Mucosa of descending colon (tissue), 3 donors: ENCODE measurements at regions not wholly inside any gene's neighbourhood (a gene's known extent, or its start where the extent isn't known, plus 50 kb on each side); places are given as distances from the start of the nearest gene placed in this dataset.
A peak's percentile ranks its signal among the peaks of the same experiment; 100 is the strongest.

Experiments
- ATAC-seq: fragments of 200-7000 bp; cut with Tn5 transposase; one replicate; pipeline ENCODE4 v1.9.1; 2020; ENCODE audit warnings: mild to moderate bottlenecking, moderate library complexity
- DNase-seq, 3 donors: peaks; one replicate each; pipeline ENCODE4 v3.0.0-alpha.2; 2020
- H3K36me3 ChIP-seq: fragments of 200-600 bp; one replicate; pipeline ENCODE4 v1.8.0; 2021; ENCODE audit warnings: low read depth, mild to moderate bottlenecking
- H3K4me1 ChIP-seq: fragments of 200-600 bp; one replicate; pipeline ENCODE4 v1.8.0; 2021; ENCODE audit warnings: low read depth, mild to moderate bottlenecking
- H3K4me3 ChIP-seq: fragments of 200-600 bp; one replicate; pipeline ENCODE4 v1.8.0; 2021; ENCODE audit warnings: mild to moderate bottlenecking
- H3K9me3 ChIP-seq: fragments of 200-600 bp; one replicate; pipeline ENCODE4 v1.8.0; 2021; ENCODE audit warnings: mild to moderate bottlenecking
- CTCF ChIP-seq: fragments of 200-600 bp; IDR thresholded peaks from one replicate; pipeline ENCODE4 v1.8.0; 2022; ENCODE audit warnings: antibody characterized with exemption, mild to moderate bottlenecking
- intact Hi-C, 2 donors: fragments of 100-400 bp; cut with DNase I in 1 of 2; cut with micrococcal nuclease in 1 of 2; formaldehyde crosslinking; loops; one replicate each; pipeline versions ENCODE4 v1.11.0 to v1.11.1; 2022; cut with DNase I, micrococcal nuclease
- donor health status: DM: no; HTN: no; CAD: no; lungs with moderate emphysema.
- donor health status: DM: no; HTN: no; CAD: no.
- donor health status: DM: no; HTN: yes; CAD: no.

GRCh38 chr12:89029961-89030360 is 322.3 kb downstream of the DUSP6 start:
- no peaks in the 10 kb centered on the region for H3K36me3 ChIP-seq
- intact Hi-C loops: no loop called here
- H3K4me3 ChIP-seq: no peak overlapping the region
- TF ChIP-seq CTCF: no peak
- no peaks in the 10 kb centered on the region for H3K4me1 ChIP-seq
- no peaks in the 10 kb centered on the region for H3K9me3 ChIP-seq
- ATAC-seq (peak; percentile 38), DNase-seq (no peak)

GRCh38 chr12:89024580-89024979 is 327.7 kb downstream of the DUSP6 start:
- H3K4me1 ChIP-seq: no peaks in the 10 kb centered on the region
- ATAC-seq (no peak), DNase-seq (no peak)
- H3K9me3 ChIP-seq: no peaks in the 10 kb centered on the region
- TF ChIP-seq CTCF: no peak
- no peak overlapping the region for H3K4me3 ChIP-seq
- intact Hi-C loops: no loop called here
- H3K36me3 ChIP-seq: no peaks in the 10 kb centered on the region

- intact Hi-C loops: no loop called here
- H3K4me1 ChIP-seq: no peaks in the 10 kb centered on the region
- ATAC-seq: no peak
- no peaks in the 10 kb centered on the region for H3K9me3 ChIP-seq
- no peak for TF ChIP-seq CTCF
- no peak for DNase-seq
- H3K4me3 ChIP-seq: no peak overlapping the region
- H3K36me3 ChIP-seq: no peaks in the 10 kb centered on the region
Observed at GRCh38 chr12:89023936-89024335, 328.4 kb downstream of the DUSP6 start.

GRCh38 chr12:89020689-89021088 is 331.6 kb downstream of the DUSP6 start:
- intact Hi-C loops: no loop called here
- TF ChIP-seq CTCF: no peak
- Histone ChIP-seq H3K36me3 (no peaks in the 10 kb centered on the region), H3K9me3 (no peaks in the 10 kb centered on the region), H3K4me3 (no peak overlapping the region), H3K4me1 (peaks cover 4% of the 10 kb centered on the region)
- DNase-seq (no peak), ATAC-seq (no peak)

- H3K4me1 ChIP-seq: peaks cover 4% of the 10 kb centered on the region
- H3K9me3 ChIP-seq: no peaks in the 10 kb centered on the region
- H3K36me3 ChIP-seq: no peaks in the 10 kb centered on the region
- DNase-seq (no peak), ATAC-seq (no peak)
- TF ChIP-seq CTCF: no peak
- intact Hi-C loops: no loop called here
- no peak overlapping the region for H3K4me3 ChIP-seq
Observed at GRCh38 chr12:89020121-89020480, 332.2 kb downstream of the DUSP6 start.

- no peak overlapping the region for H3K4me3 ChIP-seq
- peak; percentile 98 for ATAC-seq
Observed at GRCh38 chr12:89019439-89020120, 332.7 kb downstream of the DUSP6 start.

More at GRCh38 chr12:89019439-89020120, 332.7 kb downstream of the DUSP6 start:
- Histone ChIP-seq H3K9me3 (no peaks in the 10 kb centered on the region), H3K36me3 (no peaks in the 10 kb centered on the region), H3K4me1 (peaks cover 4% of the 10 kb centered on the region)
- peak; percentile 67 for TF ChIP-seq CTCF
- peak in 2 of 3 donors; percentile 53 to 92 for DNase-seq
- intact Hi-C loops: loop anchor here in 1 of 2 donors (2.0 to 5.0 kb wide), 2 partner anchors 448 to 509 kb away; no protein-coding TSS in a partner anchor
